NT2/D1 (cell line): ENCODE measurements at regions not wholly inside any gene's neighbourhood (a gene's known extent, or its start where the extent isn't known, plus 50 kb on each side); places are given as distances from the start of the nearest gene placed in this dataset.

Experiments
- YY1 ChIP-seq: IDR thresholded peaks from 2 replicates; pipeline ENCODE4 v1.6.1; 2011; ENCODE audit not compliant: insufficient read length, insufficient read depth
- ZNF274 ChIP-seq: IDR thresholded peaks from 2 replicates; pipeline ENCODE4 v1.6.1; 2011; ENCODE audit warnings: mild to moderate bottlenecking, low read depth, low read length

- TF ChIP-seq YY1 (no peak), ZNF274 (no peak)
Observed at GRCh38 chr11:32265911-32266310, 169.4 kb downstream of the WT1 start.
